Thoracic aorta (tissue), 2 donors: ENCODE measurements at regions not wholly inside any gene's neighbourhood (a gene's known extent, or its start where the extent isn't known, plus 50 kb on each side); places are given as distances from the start of the nearest gene placed in this dataset.

Experiments
- ATAC-seq: fragments of 150-250 bp; one replicate; pipeline ENCODE4 v1.8.0; 2017; ENCODE audit warnings: low read depth; ENCODE audit not compliant: insufficient number of reproducible peaks, low FRiP score
- DNase-seq: peaks from one replicate; pipeline ENCODE4 v3.0.0-alpha.2; 2020; ENCODE audit warnings: low spot score
- H3K27ac ChIP-seq, 2 donors: fragments of 200-600 bp; sonication (generic); 1 replicate in 1 of 2; 2 replicates in 1 of 2; pipeline ENCODE4 v1.5.1; 2016; ENCODE audit warnings: mild to moderate bottlenecking in 2 of 2, moderate library complexity in 2 of 2
- H3K27me3 ChIP-seq: fragments of 200-600 bp; sonication (generic); replicated peaks from 2 replicates; pipeline ENCODE4 v1.6.0; 2016; ENCODE audit warnings: mild to moderate bottlenecking; ENCODE audit not compliant: insufficient read depth
- H3K36me3 ChIP-seq: fragments of 200-600 bp; sonication (generic); one replicate; pipeline ENCODE4 v1.5.1; 2016
- H3K4me1 ChIP-seq, 2 donors: fragments of 200-600 bp; sonication (generic); 1 replicate in 1 of 2; 2 replicates in 1 of 2; pipeline versions ENCODE4 v1.5.1 to v1.6.0; 2016; ENCODE audit warnings: low read depth in 2 of 2, mild to moderate bottlenecking in 1 of 2; ENCODE audit not compliant: control insufficient read depth in 1 of 2
- H3K4me3 ChIP-seq: fragments of 200-600 bp; sonication (generic); 2 replicates; pipeline ENCODE4 v1.5.1; 2016; ENCODE audit warnings: mild to moderate bottlenecking
- H3K9me3 ChIP-seq: fragments of 200-600 bp; sonication (generic); 2 replicates; pipeline ENCODE4 v1.5.1; 2016
- TF ChIP-seq, protein P1 (sequence below): fragments of 200-600 bp; sonication (generic); IDR thresholded peaks from one replicate; pipeline ENCODE4 v1.5.1; 2019; ENCODE audit warnings: antibody characterized with exemption

- H3K9me3 ChIP-seq, result no peaks in the 10 kb centered on the region
- no peak overlapping the region for H3K4me3 ChIP-seq
- ATAC-seq, result no peak
- H3K27ac ChIP-seq, result no peak overlapping the region
- no peak for DNase-seq
- no peaks in the 10 kb centered on the region for H3K36me3 ChIP-seq
- TF ChIP-seq, protein P1, sequence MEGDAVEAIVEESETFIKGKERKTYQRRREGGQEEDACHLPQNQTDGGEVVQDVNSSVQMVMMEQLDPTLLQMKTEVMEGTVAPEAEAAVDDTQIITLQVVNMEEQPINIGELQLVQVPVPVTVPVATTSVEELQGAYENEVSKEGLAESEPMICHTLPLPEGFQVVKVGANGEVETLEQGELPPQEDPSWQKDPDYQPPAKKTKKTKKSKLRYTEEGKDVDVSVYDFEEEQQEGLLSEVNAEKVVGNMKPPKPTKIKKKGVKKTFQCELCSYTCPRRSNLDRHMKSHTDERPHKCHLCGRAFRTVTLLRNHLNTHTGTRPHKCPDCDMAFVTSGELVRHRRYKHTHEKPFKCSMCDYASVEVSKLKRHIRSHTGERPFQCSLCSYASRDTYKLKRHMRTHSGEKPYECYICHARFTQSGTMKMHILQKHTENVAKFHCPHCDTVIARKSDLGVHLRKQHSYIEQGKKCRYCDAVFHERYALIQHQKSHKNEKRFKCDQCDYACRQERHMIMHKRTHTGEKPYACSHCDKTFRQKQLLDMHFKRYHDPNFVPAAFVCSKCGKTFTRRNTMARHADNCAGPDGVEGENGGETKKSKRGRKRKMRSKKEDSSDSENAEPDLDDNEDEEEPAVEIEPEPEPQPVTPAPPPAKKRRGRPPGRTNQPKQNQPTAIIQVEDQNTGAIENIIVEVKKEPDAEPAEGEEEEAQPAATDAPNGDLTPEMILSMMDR, result no peak
- H3K4me1 ChIP-seq, result peaks cover 21 to 37% of the 10 kb centered on the region in 2 donors
- no peaks in the 10 kb centered on the region for H3K27me3 ChIP-seq
These were observed 227.9 kb upstream of the MARCKS start for GRCh38 chr6:113629256-113629655.

- TF ChIP-seq, protein P1, result no peak
- Histone ChIP-seq H3K4me3 (no peak overlapping the region), H3K27ac (no peak overlapping the region)
These were observed 227.0 kb upstream of the MARCKS start for GRCh38 chr6:113629975-113630737.

GRCh38 chr6:113630738-113631535, 226.2 kb upstream of the MARCKS start:
- Histone ChIP-seq H3K27me3 (no peaks in the 10 kb centered on the region), H3K4me1 (peaks cover 24 to 43% of the 10 kb centered on the region in 2 donors), H3K36me3 (no peaks in the 10 kb centered on the region), H3K27ac (peak overlapping the region in 1 of 2 donors; percentile 58), H3K9me3 (no peaks in the 10 kb centered on the region), H3K4me3 (peak overlapping the region; percentile 21)
- peak; percentile 11 for ATAC-seq
- DNase-seq, result no peak
- TF ChIP-seq, protein P1, result no peak

More at GRCh38 chr6:113629975-113630737, 227.0 kb upstream of the MARCKS start:
- Histone ChIP-seq H3K9me3 (no peaks in the 10 kb centered on the region), H3K4me1 (peaks cover 22 to 38% of the 10 kb centered on the region in 2 donors), H3K27me3 (no peaks in the 10 kb centered on the region), H3K36me3 (no peaks in the 10 kb centered on the region)
- DNase-seq (no peak), ATAC-seq (no peak)

GRCh38 chr6:113631666-113632065, 225.5 kb upstream of the MARCKS start:
- Histone ChIP-seq H3K4me3 (peak overlapping the region; percentile 60), H3K4me1 (peaks cover 24 to 43% of the 10 kb centered on the region in 2 donors), H3K27me3 (no peaks in the 10 kb centered on the region), H3K36me3 (no peaks in the 10 kb centered on the region), H3K27ac (peak overlapping the region in 1 of 2 donors; percentile 58), H3K9me3 (no peaks in the 10 kb centered on the region)
- ATAC-seq (no peak), DNase-seq (no peak)
- TF ChIP-seq, protein P1, result no peak

GRCh38 chr6:113632220-113632864, 224.8 kb upstream of the MARCKS start:
- TF ChIP-seq, protein P1, result no peak
- Histone ChIP-seq H3K27me3 (no peaks in the 10 kb centered on the region), H3K4me1 (peaks cover 24 to 43% of the 10 kb centered on the region in 2 donors), H3K36me3 (no peaks in the 10 kb centered on the region), H3K4me3 (peak overlapping the region; percentile 60), H3K27ac (peak overlapping the region in 1 of 2 donors; percentile 58), H3K9me3 (no peaks in the 10 kb centered on the region)
- peak; percentile 21 for DNase-seq
- ATAC-seq, result peak; percentile 64
